GM18502 (cell line): ENCODE measurements at regions not wholly inside any gene's neighbourhood (a gene's known extent, or its start where the extent isn't known, plus 50 kb on each side); places are given as distances from the start of the nearest gene placed in this dataset.
"Not testable (repeated sequence)": the region's sequence is repeated elsewhere in the genome, so short reads cannot be mapped to it uniquely, and the experiment has no call there.

Source experiments
- ATAC-seq: cut with Tn5 transposase; IDR thresholded peaks from one replicate; pipeline ENCODE4 v1.9.1; 2021; ENCODE audit warnings: mild to moderate bottlenecking; ENCODE audit not compliant: unreplicated experiment, poor library complexity

DNA sequence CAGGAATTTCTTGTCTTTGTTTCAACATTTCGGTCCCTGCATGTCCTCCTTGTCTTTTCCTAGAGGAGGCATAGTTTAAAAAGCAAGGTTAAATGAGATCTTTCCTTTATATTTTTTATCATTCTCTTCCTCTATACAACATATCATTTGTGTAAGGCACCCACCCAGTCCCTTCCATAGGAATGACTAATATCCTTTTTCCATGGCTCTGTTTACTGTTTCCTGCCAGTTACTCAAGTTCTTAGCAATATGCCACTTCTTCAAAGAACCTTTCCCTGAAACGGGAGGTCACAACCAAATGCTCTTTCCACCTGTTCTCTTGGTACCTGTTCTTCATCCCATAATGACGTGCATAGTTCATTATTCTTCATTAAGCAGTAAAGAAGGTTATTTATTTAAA lies 1237.1 kb upstream of the GOT2 start:
- ATAC-seq = no peak

DNA sequence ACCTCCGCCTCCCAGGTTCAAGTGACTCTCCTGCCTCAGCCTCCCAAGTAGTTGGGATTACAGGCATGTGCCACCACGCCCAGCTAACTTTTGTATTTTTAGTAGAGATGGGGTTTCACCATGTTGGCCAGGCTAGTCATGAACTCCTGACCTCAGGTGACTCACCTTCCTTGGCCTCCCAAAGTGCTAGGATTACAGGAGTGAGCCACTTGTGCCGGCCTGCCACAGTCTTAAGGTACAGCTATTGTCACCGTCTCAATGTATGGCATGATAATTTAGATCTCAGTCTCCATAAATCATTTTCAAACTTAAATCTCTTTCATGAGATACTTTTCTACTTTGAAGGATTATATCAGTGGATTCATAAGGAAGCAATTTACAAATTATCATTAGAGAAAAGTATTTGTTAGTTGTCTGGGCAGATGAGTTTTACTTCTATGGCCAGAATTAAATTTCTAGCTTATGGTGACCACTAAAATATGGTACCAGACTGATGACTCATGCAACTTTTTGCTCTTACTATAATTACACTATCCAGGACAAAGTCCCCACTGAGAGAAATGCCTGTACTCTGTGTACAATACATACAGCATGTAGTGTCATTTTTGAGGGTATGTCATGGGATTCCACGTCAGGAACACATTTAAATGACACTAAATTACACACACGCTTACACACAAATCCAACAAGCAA lies 1230.3 kb upstream of the GOT2 start:
- no peak for ATAC-seq

DNA sequence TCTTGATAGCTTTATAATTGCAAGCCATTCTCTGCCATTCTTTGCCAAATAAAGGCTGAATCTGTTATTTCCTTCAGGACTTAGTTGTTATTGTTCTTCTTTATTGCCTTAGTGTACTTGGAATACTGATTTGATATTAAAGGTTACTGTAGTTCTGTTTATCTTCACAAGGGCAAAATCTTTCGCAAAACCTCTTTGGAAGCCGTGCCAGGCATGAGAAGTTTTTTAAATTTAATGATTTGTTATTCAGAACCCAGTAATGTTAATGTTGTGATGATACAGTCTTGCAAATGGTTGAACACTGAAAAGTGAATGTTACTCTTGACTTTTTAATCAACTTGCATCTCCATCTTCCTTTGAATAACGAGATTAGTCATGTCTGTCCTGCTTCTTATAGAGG lies 1225.2 kb upstream of the GOT2 start:
- no peak for ATAC-seq

DNA sequence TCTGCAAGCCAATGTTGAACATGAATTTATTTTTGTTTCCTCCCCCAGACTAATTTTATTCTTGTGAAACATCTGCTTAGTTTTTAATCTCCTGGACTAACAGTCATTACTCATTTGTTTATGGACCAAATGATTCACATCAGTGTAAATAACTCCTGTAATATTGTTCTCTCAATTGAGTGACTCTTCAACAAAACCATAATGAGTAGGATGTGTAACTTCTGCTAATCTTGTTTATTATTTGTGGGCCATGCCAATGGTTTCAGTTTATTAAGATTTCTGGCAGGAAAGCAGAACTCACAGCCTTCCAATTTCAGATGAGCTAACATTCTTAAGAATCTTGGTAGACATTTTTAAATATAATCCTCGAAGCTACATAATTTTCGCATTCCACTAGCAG lies 1216.3 kb upstream of the GOT2 start:
- no peak for ATAC-seq

- ATAC-seq = not testable (repeated sequence)
Observed at GRCh38 chr16:59944041-59944440, 1209.9 kb upstream of the GOT2 start.

GRCh38 chr16:59941594-59941993 lies 1207.5 kb upstream of the GOT2 start:
- ATAC-seq = no peak

GRCh38 chr16:59920054-59920453 lies 1185.9 kb upstream of the GOT2 start:
- ATAC-seq = no peak

DNA sequence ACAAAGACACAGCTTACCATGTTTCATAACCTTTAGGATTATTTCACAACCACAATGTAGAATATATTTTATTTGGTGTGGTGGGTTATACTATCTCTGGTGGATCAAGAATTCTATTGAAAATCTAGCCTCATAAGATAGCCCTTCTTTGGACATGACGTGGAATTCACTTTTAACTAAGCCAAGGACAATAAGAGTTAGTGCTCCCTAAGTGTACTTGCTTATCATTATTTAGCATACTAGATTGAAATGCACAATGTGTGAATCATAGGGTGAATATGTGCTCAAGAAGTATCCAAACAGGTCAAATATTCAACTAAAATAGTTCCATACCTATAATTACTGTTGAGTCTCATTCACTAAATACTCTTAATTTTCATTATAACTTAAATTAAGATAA lies 1179.5 kb upstream of the GOT2 start:
- ATAC-seq = no peak

- ATAC-seq = no peak
Observed at GRCh38 chr16:59909262-59909661, 1175.1 kb upstream of the GOT2 start.

GRCh38 chr16:59907611-59908010 lies 1173.5 kb upstream of the GOT2 start:
- no peak for ATAC-seq

GRCh38 chr16:59905606-59906005 lies 1171.5 kb upstream of the GOT2 start:
- no peak for ATAC-seq

DNA sequence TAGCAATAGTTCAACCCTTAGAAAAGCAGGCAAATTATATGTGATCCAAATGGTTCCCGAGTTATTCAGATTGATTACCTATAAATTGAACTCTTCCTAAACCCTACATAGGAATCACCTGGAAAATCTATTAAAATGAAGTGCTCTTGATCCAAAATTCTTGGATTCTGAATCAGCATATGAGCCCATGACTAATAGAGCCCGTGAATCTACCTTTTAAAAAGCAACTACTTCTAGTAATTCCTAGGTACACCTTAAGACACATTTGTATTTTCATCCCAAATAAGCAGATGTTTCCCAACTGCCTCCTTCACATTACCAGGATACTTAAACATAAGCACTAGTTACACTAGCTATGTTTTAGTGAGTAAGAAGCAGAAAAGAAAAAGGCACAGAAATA lies 1171.0 kb upstream of the GOT2 start:
- no peak for ATAC-seq

GRCh38 chr16:59899940-59900339 lies 1165.8 kb upstream of the GOT2 start:
- no peak for ATAC-seq

DNA sequence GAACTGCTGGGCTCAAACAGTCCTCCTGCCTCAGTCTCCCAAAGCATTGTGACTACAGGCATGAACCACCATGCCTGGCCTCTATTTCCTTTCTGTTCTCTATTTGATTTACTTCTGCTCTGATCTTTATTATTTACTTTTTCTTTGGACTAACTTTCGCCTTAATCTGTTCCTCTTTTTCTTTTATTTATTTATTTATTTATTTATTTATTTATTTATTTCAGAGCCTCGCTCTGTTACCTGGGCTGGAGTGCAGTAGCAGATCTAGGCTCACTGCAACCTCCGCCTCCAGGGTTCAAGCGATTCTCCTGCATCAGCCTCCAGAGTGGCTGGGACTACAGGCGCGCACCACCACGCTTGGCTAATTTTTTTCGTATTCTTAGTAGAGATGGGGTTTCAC lies 1158.3 kb upstream of the GOT2 start:
- no peak for ATAC-seq

DNA sequence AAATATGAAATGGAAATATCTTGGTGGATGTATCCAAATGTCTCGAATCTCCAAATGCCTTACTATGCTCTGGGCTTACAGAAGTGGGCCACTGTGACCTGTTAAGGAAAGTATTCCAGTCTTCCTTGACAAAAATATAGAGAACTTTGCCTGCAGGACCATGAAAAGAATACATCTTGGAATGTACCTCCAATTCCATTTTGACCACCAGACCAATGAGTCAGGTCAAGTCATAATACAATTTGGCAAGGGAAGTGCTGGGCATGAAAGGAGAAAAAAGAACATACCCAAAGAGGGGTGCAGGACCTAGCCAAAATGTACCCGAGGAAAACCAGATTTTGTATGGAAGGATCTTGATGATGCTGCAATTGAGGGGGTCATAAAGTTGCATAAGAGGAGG lies 1153.7 kb upstream of the GOT2 start:
- ATAC-seq = no peak

DNA sequence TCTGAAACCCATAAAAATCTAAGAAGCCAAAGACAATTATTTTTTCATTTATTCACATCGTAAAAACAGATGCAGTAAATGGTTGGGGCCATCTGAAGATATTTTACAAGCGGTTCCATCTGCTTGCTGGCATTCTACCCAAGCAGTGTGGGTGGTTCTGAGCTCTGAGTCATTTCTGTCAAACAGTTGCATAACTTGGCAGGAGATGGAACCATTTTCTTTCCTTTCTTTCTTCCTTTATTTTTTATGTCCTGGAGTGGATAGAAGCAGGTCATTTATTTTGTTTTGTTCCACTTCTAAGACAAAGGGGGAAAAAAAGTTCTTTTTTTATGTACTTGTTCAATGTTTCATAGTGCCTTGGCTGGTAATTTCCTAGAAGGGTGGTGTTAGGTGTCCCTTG lies 1151.9 kb upstream of the GOT2 start:
- ATAC-seq = no peak

GRCh38 chr16:59881376-59881775 lies 1147.3 kb upstream of the GOT2 start:
- no peak for ATAC-seq

GRCh38 chr16:59880611-59881010 lies 1146.5 kb upstream of the GOT2 start:
- no peak for ATAC-seq

GRCh38 chr16:59878999-59879398 lies 1144.9 kb upstream of the GOT2 start:
- no peak for ATAC-seq

- ATAC-seq = no peak
Observed at GRCh38 chr16:59878479-59878878, 1144.4 kb upstream of the GOT2 start.

GRCh38 chr16:59864981-59865666 lies 1131.0 kb upstream of the GOT2 start:
- ATAC-seq = no peak
